NT2/D1 (cell line): ENCODE measurements at regions not wholly inside any gene's neighbourhood (a gene's known extent, or its start where the extent isn't known, plus 50 kb on each side); places are given as distances from the start of the nearest gene placed in this dataset.
"Not testable (repeated sequence)": the region's sequence is repeated elsewhere in the genome, so short reads cannot be mapped to it uniquely, and the experiment has no call there.

ENCODE experiments used
- DNase-seq: peaks from one replicate; pipeline ENCODE4 v3.0.0-alpha.2; 2011; ENCODE audit warnings: low read depth, low spot score
- H3K27me3 ChIP-seq: 2 replicates; pipeline ENCODE4 v1.6.0; 2011; ENCODE audit warnings: mild to moderate bottlenecking; ENCODE audit not compliant: insufficient read length, insufficient read depth
- H3K36me3 ChIP-seq: 2 replicates; pipeline ENCODE4 v1.6.1; 2011; ENCODE audit warnings: mild to moderate bottlenecking, low read length, mixed read lengths; ENCODE audit not compliant: insufficient read depth, insufficient read length
- H3K4me1 ChIP-seq: 2 replicates; pipeline ENCODE4 v1.5.1; 2011; ENCODE audit not compliant: insufficient read depth, insufficient read length
- H3K4me3 ChIP-seq: 2 replicates; pipeline ENCODE4 v1.5.1; 2011; ENCODE audit warnings: low read depth; ENCODE audit not compliant: insufficient read length
- H3K9ac ChIP-seq: 2 replicates; pipeline ENCODE4 v1.6.0; 2011; ENCODE audit warnings: low read depth; ENCODE audit not compliant: insufficient read length
- H3K9me3 ChIP-seq: 2 replicates; pipeline ENCODE4 v1.5.1; 2011; ENCODE audit warnings: mild to moderate bottlenecking, low read length; ENCODE audit not compliant: insufficient read depth
- SUZ12 ChIP-seq: IDR thresholded peaks from 2 replicates; pipeline ENCODE4 v1.6.1; 2011; ENCODE audit not compliant: insufficient read length, insufficient read depth; ENCODE audit errors: extremely low read depth
- YY1 ChIP-seq: IDR thresholded peaks from 2 replicates; pipeline ENCODE4 v1.6.1; 2011; ENCODE audit not compliant: insufficient read length, insufficient read depth
- ZNF274 ChIP-seq: IDR thresholded peaks from 2 replicates; pipeline ENCODE4 v1.6.1; 2011; ENCODE audit warnings: mild to moderate bottlenecking, low read depth, low read length

- H3K36me3 ChIP-seq, H3K4me1 ChIP-seq, H3K9ac ChIP-seq, H3K27me3 ChIP-seq, DNase-seq, H3K4me3 ChIP-seq, H3K9me3 ChIP-seq: not testable (repeated sequence)
These were observed 350.4 kb upstream of the PLGLB2 start for GRCh38 chr2:87397276-87398065.

- H3K27me3 ChIP-seq, DNase-seq, H3K36me3 ChIP-seq, H3K4me1 ChIP-seq, H3K4me3 ChIP-seq, H3K9ac ChIP-seq, H3K9me3 ChIP-seq: not testable (repeated sequence)
These were observed 349.2 kb upstream of the PLGLB2 start for GRCh38 chr2:87398567-87399305.

- no peaks in the 10 kb centered on the region for H3K4me1 ChIP-seq
These were observed 346.1 kb upstream of the PLGLB2 start for GRCh38 chr2:87401726-87402345.

GRCh38 chr2:87403893-87404175 is 344.1 kb upstream of the PLGLB2 start:
- DNase-seq: no peak
- no peaks in the 10 kb centered on the region for H3K27me3 ChIP-seq
- no peaks in the 10 kb centered on the region for H3K4me1 ChIP-seq
- H3K4me3 ChIP-seq: no peak overlapping the region
- no peak overlapping the region for H3K9ac ChIP-seq
- H3K36me3 ChIP-seq: no peaks in the 10 kb centered on the region
- TF ChIP-seq YY1 (no peak), SUZ12 (no peak), ZNF274 (no peak)
- H3K9me3 ChIP-seq: no peaks in the 10 kb centered on the region

More at GRCh38 chr2:87401726-87402345, 346.1 kb upstream of the PLGLB2 start:
- Histone ChIP-seq H3K27me3 (no peaks in the 10 kb centered on the region), H3K4me3 (no peak overlapping the region), H3K36me3 (no peaks in the 10 kb centered on the region), H3K9ac (no peak overlapping the region), H3K9me3 (no peaks in the 10 kb centered on the region)
- DNase-seq: no peak
- no peak for TF ChIP-seq YY1
- TF ChIP-seq SUZ12: no peak
- TF ChIP-seq ZNF274: no peak

- not testable (repeated sequence) for H3K4me1 ChIP-seq, H3K27me3 ChIP-seq, H3K4me3 ChIP-seq, H3K36me3 ChIP-seq, H3K9me3 ChIP-seq, DNase-seq, H3K9ac ChIP-seq
These were observed 343.3 kb upstream of the PLGLB2 start for GRCh38 chr2:87404411-87405255.

- not testable (repeated sequence) for H3K27me3 ChIP-seq, H3K36me3 ChIP-seq, H3K9me3 ChIP-seq, DNase-seq, H3K4me3 ChIP-seq, H3K4me1 ChIP-seq, H3K9ac ChIP-seq
These were observed 342.2 kb upstream of the PLGLB2 start for GRCh38 chr2:87405531-87406216.

- DNase-seq, H3K4me3 ChIP-seq, H3K9me3 ChIP-seq, H3K36me3 ChIP-seq, H3K9ac ChIP-seq, H3K27me3 ChIP-seq, H3K4me1 ChIP-seq: not testable (repeated sequence)
These were observed 341.3 kb upstream of the PLGLB2 start for GRCh38 chr2:87406406-87407175.

GRCh38 chr2:87409601-87410000 is 338.3 kb upstream of the PLGLB2 start:
- not testable (repeated sequence) for H3K9me3 ChIP-seq, H3K36me3 ChIP-seq, DNase-seq, H3K4me1 ChIP-seq, H3K4me3 ChIP-seq, H3K9ac ChIP-seq, H3K27me3 ChIP-seq

GRCh38 chr2:87410371-87410770 is 337.5 kb upstream of the PLGLB2 start:
- not testable (repeated sequence) for H3K4me1 ChIP-seq, H3K4me3 ChIP-seq, H3K27me3 ChIP-seq, H3K9ac ChIP-seq, H3K9me3 ChIP-seq, DNase-seq, H3K36me3 ChIP-seq
